Vagina (tissue), 2 donors: ENCODE measurements at regions not wholly inside any gene's neighbourhood (a gene's known extent, or its start where the extent isn't known, plus 50 kb on each side); places are given as distances from the start of the nearest gene placed in this dataset.

Experiments used
- CTCF ChIP-seq, 3 experiments: fragments of 450-650 bp in 2 of 3; fragments of 200-600 bp in 1 of 3; sonication (generic) in 1 of 3; IDR thresholded peaks; one replicate each; pipeline ENCODE4 v1.5.1; 2017 to 2019; ENCODE audit warnings: antibody characterized with exemption in 3 of 3, mild to moderate bottlenecking in 2 of 3, moderate library complexity in 2 of 3
- POLR2A ChIP-seq, 2 donors: fragments of 450-650 bp; IDR thresholded peaks; one replicate each; pipeline ENCODE4 v1.6.1; 2017; ENCODE audit warnings: antibody characterized with exemption in 2 of 2, mild to moderate bottlenecking in 2 of 2, moderate library complexity in 2 of 2

- TF ChIP-seq POLR2A (IDR thresholded peaks at IDR 0.05) (no peak), CTCF (IDR thresholded peaks at IDR 0.05) (no peak)
Observed at GRCh38 chr15:93168910-93169309, 79.9 kb upstream of the RGMA start.
